PC-9 (cell line): ENCODE measurements at regions not wholly inside any gene's neighbourhood (a gene's known extent, or its start where the extent isn't known, plus 50 kb on each side); places are given as distances from the start of the nearest gene placed in this dataset.

Experiments used
- BruUV-seq: library from RNA; stranded (reverse); fragments of 400-500 nt; replicated peaks from 2 replicates; lab custom pipeline; 2021; lab: Mats Ljungman, UMichigan
- CTCF ChIA-PET: fragments of 300-600 bp; sonication (Branson Sonifier 250); formaldehyde crosslinking; loops from one replicate; lab custom pipeline; 2022; ENCODE audit warnings: antibody characterized with exemption; lab: Charles Lee
- POLR2A ChIA-PET: fragments of 300-600 bp; sonication (Branson Sonifier 250); formaldehyde crosslinking; loops from one replicate; lab custom pipeline; 2022; ENCODE audit warnings: antibody characterized with exemption; ENCODE audit not compliant: unreplicated experiment; lab: Charles Lee
- DNase-seq, 2 experiments: peaks; one replicate each; pipeline versions ENCODE4 v3.0.0 to v3.0.0-alpha.2; 2015 to 2022; ENCODE audit warnings: mixed read lengths in 1 of 2
- H2AFZ ChIP-seq: fragments of 200-600 bp; sonication (generic); 2 replicates; pipeline ENCODE4 v1.8.1; 2017; ENCODE audit warnings: antibody characterized with exemption
- H3F3A ChIP-seq: fragments of 200-600 bp; sonication (generic); 2 replicates; pipeline ENCODE4 v1.8.1; 2017; ENCODE audit warnings: antibody characterized with exemption, mild to moderate bottlenecking, low read depth; ENCODE audit not compliant: insufficient read depth
- H3K27ac ChIP-seq: fragments of 200-600 bp; sonication (generic); 2 replicates; pipeline ENCODE4 v1.6.1; 2016; ENCODE audit warnings: mixed run types
- H3K27me3 ChIP-seq: fragments of 200-600 bp; sonication (generic); 2 replicates; pipeline ENCODE4 v1.6.1; 2016; ENCODE audit warnings: low read depth, mixed run types; ENCODE audit not compliant: insufficient read depth
- H3K36me3 ChIP-seq: fragments of 200-600 bp; sonication (generic); 2 replicates; pipeline ENCODE4 v1.6.1; 2016; ENCODE audit warnings: low read depth, mixed run types
- H3K4me1 ChIP-seq: fragments of 200-600 bp; sonication (generic); replicated peaks from 2 replicates; pipeline ENCODE4 v1.6.1; 2016; ENCODE audit warnings: mixed run types; ENCODE audit not compliant: insufficient read depth
- H3K4me2 ChIP-seq: fragments of 200-600 bp; sonication (generic); 2 replicates; pipeline ENCODE4 v1.6.1; 2017; ENCODE audit warnings: mixed run types
- H3K4me3 ChIP-seq: fragments of 200-600 bp; sonication (generic); 2 replicates; pipeline ENCODE4 v1.6.1; 2016; ENCODE audit warnings: mixed run types
- H3K79me2 ChIP-seq: fragments of 200-600 bp; sonication (generic); 2 replicates; pipeline ENCODE4 v1.6.1; 2017; ENCODE audit warnings: low read depth, mixed run types
- H3K9me2 ChIP-seq: fragments of 200-600 bp; sonication (generic); 2 replicates; pipeline ENCODE4 v1.8.1; 2017; ENCODE audit warnings: mild to moderate bottlenecking; ENCODE audit not compliant: insufficient read depth
- H3K9me3 ChIP-seq: fragments of 200-600 bp; sonication (generic); 2 replicates; pipeline ENCODE4 v1.8.1; 2016; ENCODE audit warnings: low read depth; ENCODE audit not compliant: insufficient read depth
- H4K20me1 ChIP-seq: fragments of 200-600 bp; sonication (generic); 2 replicates; pipeline ENCODE4 v1.8.1; 2017; ENCODE audit not compliant: insufficient read depth
- CTCF ChIP-seq: fragments of 200-600 bp; sonication (generic); conservative IDR thresholded peaks from 2 replicates; pipeline ENCODE4 v1.6.1; 2017; ENCODE audit warnings: mixed run types, antibody characterized with exemption, mild to moderate bottlenecking, moderate library complexity
- EZH2 ChIP-seq: fragments of 200-600 bp; sonication (generic); IDR thresholded peaks from 2 replicates; pipeline ENCODE4 v1.8.0; 2017; ENCODE audit warnings: antibody characterized with exemption, low read depth
- intact Hi-C: fragments of 100-400 bp; cut with micrococcal nuclease; formaldehyde crosslinking; loops from one replicate; pipeline ENCODE4 v1.10.0; 2022; ENCODE audit not compliant: unreplicated experiment

DNA sequence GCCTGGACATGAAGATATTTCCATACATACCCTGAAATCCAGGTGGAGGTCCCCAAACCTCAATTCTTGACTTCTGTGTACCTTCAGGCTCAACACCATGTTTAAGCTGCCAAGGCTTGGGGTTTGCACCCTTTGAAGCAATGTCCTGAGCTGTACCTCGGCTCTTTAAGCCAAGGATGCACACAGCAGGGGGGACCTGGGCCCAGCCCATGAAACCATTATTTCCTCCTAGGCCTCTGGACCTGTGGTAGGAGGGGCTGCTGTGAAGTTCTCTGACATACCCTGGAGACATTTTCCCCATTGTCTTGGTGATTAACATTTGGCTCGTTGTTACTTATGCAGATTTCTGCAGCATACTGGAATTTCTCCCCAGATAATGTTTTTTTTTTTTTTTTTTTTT, 184.3 kb upstream of the RGS18 start:
- H3K36me3 ChIP-seq = no peaks in the 10 kb centered on the region
- POLR2A ChIA-PET = no interaction called here
- H3K27ac ChIP-seq = no peak overlapping the region
- no peaks in the 10 kb centered on the region for H3K9me3 ChIP-seq
- H3K9me2 ChIP-seq = no peaks in the 10 kb centered on the region
- no peak for TF ChIP-seq EZH2
- no peak for TF ChIP-seq CTCF
- BruUV-seq = no TSS peak
- H3K79me2 ChIP-seq = no peaks in the 10 kb centered on the region
- no peaks in the 10 kb centered on the region for H4K20me1 ChIP-seq
- H3F3A ChIP-seq = no peaks in the 10 kb centered on the region
- no peak overlapping the region for H3K4me2 ChIP-seq
- intact Hi-C loops = no loop called here
- H3K27me3 ChIP-seq = no peaks in the 10 kb centered on the region
- no peaks in the 10 kb centered on the region for H3K4me1 ChIP-seq
- no peak overlapping the region for H2AFZ ChIP-seq
- CTCF ChIA-PET = no interaction called here
- no peak for DNase-seq
- H3K4me3 ChIP-seq = no peak overlapping the region

- H3F3A ChIP-seq = no peaks in the 10 kb centered on the region
- no peaks in the 10 kb centered on the region for H3K27me3 ChIP-seq
- H3K79me2 ChIP-seq = no peaks in the 10 kb centered on the region
- intact Hi-C loops = no loop called here
- no peak overlapping the region for H3K4me2 ChIP-seq
- BruUV-seq = no TSS peak
- H4K20me1 ChIP-seq = no peaks in the 10 kb centered on the region
- no peak for DNase-seq
- no peak overlapping the region for H2AFZ ChIP-seq
- ChIA-PET POLR2A (no interaction called here), CTCF (no interaction called here)
- TF ChIP-seq EZH2 = no peak
- no peak for TF ChIP-seq CTCF
- H3K36me3 ChIP-seq = no peaks in the 10 kb centered on the region
- H3K4me3 ChIP-seq = no peak overlapping the region
- no peak overlapping the region for H3K27ac ChIP-seq
- H3K4me1 ChIP-seq = no peaks in the 10 kb centered on the region
- no peaks in the 10 kb centered on the region for H3K9me2 ChIP-seq
- H3K9me3 ChIP-seq = no peaks in the 10 kb centered on the region; the same call in 1 of the 2 replicates
Measured at GRCh38 chr1:191977874-191978506, 180.3 kb upstream of the RGS18 start.

DNA sequence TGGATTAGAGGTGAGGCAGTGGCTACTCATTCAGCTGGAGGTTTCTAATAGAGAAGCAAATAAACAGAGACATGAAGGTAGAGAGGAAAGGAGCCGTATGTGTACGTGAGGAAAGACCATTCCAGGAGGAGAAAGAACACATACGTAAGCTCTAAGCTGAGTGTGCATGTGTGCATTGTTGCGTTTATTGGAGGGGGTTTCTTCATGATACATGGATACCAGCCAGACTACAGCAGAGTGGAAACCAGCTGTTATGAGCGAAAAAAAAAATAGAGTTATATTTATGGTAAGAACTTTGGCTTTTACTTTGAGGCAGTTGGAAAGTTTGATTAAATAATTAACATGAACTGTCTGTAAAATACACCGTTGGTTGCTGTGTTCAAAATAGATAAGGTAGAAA, 173.4 kb upstream of the RGS18 start:
- Histone ChIP-seq H3K4me1 (no peaks in the 10 kb centered on the region), H3K27ac (no peak overlapping the region), H3K4me3 (no peak overlapping the region), H3K27me3 (no peaks in the 10 kb centered on the region), H3K36me3 (no peaks in the 10 kb centered on the region), H3K4me2 (no peak overlapping the region), H3F3A (no peaks in the 10 kb centered on the region), H4K20me1 (no peaks in the 10 kb centered on the region), H3K79me2 (no peaks in the 10 kb centered on the region), H2AFZ (no peak overlapping the region), H3K9me3 (no peaks in the 10 kb centered on the region; the same call in 1 of the 2 replicates), H3K9me2 (no peaks in the 10 kb centered on the region; the same call in 1 of the 2 replicates)
- ChIA-PET CTCF (no interaction called here), POLR2A (no interaction called here)
- no TSS peak for BruUV-seq
- DNase-seq = no peak
- intact Hi-C loops = no loop called here
- TF ChIP-seq EZH2 (no peak), CTCF (no peak)
